ENCODE measurements at regions not wholly inside any gene's neighbourhood (a gene's known extent, or its start where the extent isn't known, plus 50 kb on each side); places are given as distances from the start of the nearest gene placed in this dataset.

- TF ChIP-seq POLR2AphosphoS5 (IDR thresholded peaks at IDR 0.05) = no peak
- TF ChIP-seq, protein P1, sequence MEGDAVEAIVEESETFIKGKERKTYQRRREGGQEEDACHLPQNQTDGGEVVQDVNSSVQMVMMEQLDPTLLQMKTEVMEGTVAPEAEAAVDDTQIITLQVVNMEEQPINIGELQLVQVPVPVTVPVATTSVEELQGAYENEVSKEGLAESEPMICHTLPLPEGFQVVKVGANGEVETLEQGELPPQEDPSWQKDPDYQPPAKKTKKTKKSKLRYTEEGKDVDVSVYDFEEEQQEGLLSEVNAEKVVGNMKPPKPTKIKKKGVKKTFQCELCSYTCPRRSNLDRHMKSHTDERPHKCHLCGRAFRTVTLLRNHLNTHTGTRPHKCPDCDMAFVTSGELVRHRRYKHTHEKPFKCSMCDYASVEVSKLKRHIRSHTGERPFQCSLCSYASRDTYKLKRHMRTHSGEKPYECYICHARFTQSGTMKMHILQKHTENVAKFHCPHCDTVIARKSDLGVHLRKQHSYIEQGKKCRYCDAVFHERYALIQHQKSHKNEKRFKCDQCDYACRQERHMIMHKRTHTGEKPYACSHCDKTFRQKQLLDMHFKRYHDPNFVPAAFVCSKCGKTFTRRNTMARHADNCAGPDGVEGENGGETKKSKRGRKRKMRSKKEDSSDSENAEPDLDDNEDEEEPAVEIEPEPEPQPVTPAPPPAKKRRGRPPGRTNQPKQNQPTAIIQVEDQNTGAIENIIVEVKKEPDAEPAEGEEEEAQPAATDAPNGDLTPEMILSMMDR (IDR thresholded peaks at IDR 0.05) = no peak
Measured at GRCh38 chr9:110093417-110093816, 114.5 kb downstream of the C9orf152 start.
